Heart left ventricle (tissue), 16 donors: ENCODE measurements at regions not wholly inside any gene's neighbourhood (a gene's known extent, or its start where the extent isn't known, plus 50 kb on each side); places are given as distances from the start of the nearest gene placed in this dataset.

Source experiments
- ATAC-seq, 4 donors: fragments of 200-7000 bp; cut with Tn5 transposase; one replicate each; pipeline ENCODE4 v1.9.1; 2020 to 2022; ENCODE audit warnings: moderate library complexity in 4 of 4, mild to moderate bottlenecking in 3 of 4, moderate number of reproducible peaks in 1 of 4
- DNase-seq, 5 donors: peaks; one replicate each; pipeline ENCODE4 v3.0.0-alpha.2; 2020
- H3K27ac ChIP-seq, 12 donors: fragments of 200-600 bp; sonication (generic) in 4 of 12; one replicate each; pipeline versions ENCODE4 v1.5.0 to v1.8.0; 2016 to 2022; ENCODE audit warnings: mild to moderate bottlenecking in 2 of 12
- H3K27me3 ChIP-seq, 9 donors: fragments of 200-600 bp; sonication (generic) in 2 of 9; one replicate each; pipeline versions ENCODE4 v1.5.1 to v1.8.0; 2016 to 2022; ENCODE audit warnings: mild to moderate bottlenecking in 3 of 9
- H3K36me3 ChIP-seq, 9 donors: fragments of 200-600 bp; sonication (generic) in 2 of 9; one replicate each; pipeline versions ENCODE4 v1.5.0 to v1.8.0; 2018 to 2022; ENCODE audit warnings: mild to moderate bottlenecking in 2 of 9
- H3K4me1 ChIP-seq, 12 donors: fragments of 200-600 bp; sonication (generic) in 4 of 12; one replicate each; pipeline versions ENCODE4 v1.5.0 to v1.8.0; 2016 to 2022; ENCODE audit warnings: mild to moderate bottlenecking in 3 of 12
- H3K4me3 ChIP-seq, 12 donors: fragments of 200-600 bp; sonication (generic) in 4 of 12; one replicate each; pipeline versions ENCODE4 v1.5.0 to v1.8.0; 2017 to 2022; ENCODE audit warnings: mild to moderate bottlenecking in 9 of 12, moderate library complexity in 4 of 12
- H3K9me3 ChIP-seq, 12 donors: fragments of 200-600 bp; sonication (generic) in 4 of 12; one replicate each; pipeline versions ENCODE4 v1.5.0 to v1.8.0; 2016 to 2022; ENCODE audit warnings: mild to moderate bottlenecking in 1 of 12
- POLR2A ChIP-seq, 2 donors: fragments of 450-650 bp; IDR thresholded peaks; one replicate each; pipeline ENCODE4 v1.6.1; 2017; ENCODE audit warnings: antibody characterized with exemption in 2 of 2, mild to moderate bottlenecking in 2 of 2, moderate library complexity in 2 of 2
- WGBS, 4 donors: extraction: QIAGEN DNeasy Blood & Tissue Kit in 2 of 4; methylation state at CpG; one replicate each; pipeline versions ENCODE4 v1.1.5 to v1.1.7; 2013 to 2018; 5-methylcytosine and 5-hydroxymethylcytosine counted together
- intact Hi-C, 10 donors: fragments of 100-400 bp; cut with DNase I; formaldehyde crosslinking; loops; one replicate each; pipeline versions ENCODE4 v1.11.1 to v1.14.2; 2022
- TF ChIP-seq, protein P1 (sequence below), 12 donors: fragments of 200-600 bp; sonication (generic) in 4 of 12; IDR thresholded peaks; one replicate each; pipeline versions ENCODE4 v1.5.0 to v1.8.0; 2018 to 2022; ENCODE audit warnings: antibody characterized with exemption in 12 of 12, mild to moderate bottlenecking in 5 of 12
- donor health status: ischemic (EF 13 %, LVEDD 7.1; RV severe dilation, severe dysfunction).
- donor health status: healthy with polysubstance abuse.
- donor health status: DM: no; HTN: yes; CAD: no.
- donor health status: DM: no; HTN: no; CAD: no.
- donor health status: ischemic (EF 25% LVEDD 6.9; RV normal size, moderate dysfunction).
- donor health status: ischemic (EF 25% LVEDD 5.7; RV mildly dilated, moderate dysfunction).
- donor health status: healthy.
- donor health status: DM: yes; HTN: yes; CAD: no.
- donor health status: ischemic (EF 35%, LVEDD 5.7; RV mildly dilated, moderate dysfunction).
- donor health status: nonischemic (EF 11% LVEDD 7.7; RV severe dilation, severe dysfunction).
- donor health status: DM: yes; HTN: yes; CAD: no.
- donor health status: PGD.
- donor health status: ischemic (EF 29% LVEDD 5.4; RV normal size, mild dysfunction).
- donor health status: nonischemic (EF 23%, LVEDD 6.1; RV moderate dilation, normal function).

GRCh38 chr3:16658004-16658924 lies 53.0 kb upstream of the DAZL start:
- DNase-seq (peak in 1 of 5 donors; percentile 29), ATAC-seq (peak in 2 of 4 donors; percentile 41 to 59)
- WGBS, 4 donors = 34 to 51% (median 47%) methylated on average over 8 of the region's 8 CpGs
- Histone ChIP-seq H3K27me3 (no peaks in the 10 kb centered on the region), H3K27ac (no peak overlapping the region), H3K4me3 (no peak overlapping the region), H3K36me3 (no peaks in the 10 kb centered on the region), H3K4me1 (peaks cover 0 to 7% (median 0%) of the 10 kb centered on the region in 12 donors), H3K9me3 (peaks cover 0 to 11% (median 0%) of the 10 kb centered on the region in 12 donors)
- TF ChIP-seq, protein P1, sequence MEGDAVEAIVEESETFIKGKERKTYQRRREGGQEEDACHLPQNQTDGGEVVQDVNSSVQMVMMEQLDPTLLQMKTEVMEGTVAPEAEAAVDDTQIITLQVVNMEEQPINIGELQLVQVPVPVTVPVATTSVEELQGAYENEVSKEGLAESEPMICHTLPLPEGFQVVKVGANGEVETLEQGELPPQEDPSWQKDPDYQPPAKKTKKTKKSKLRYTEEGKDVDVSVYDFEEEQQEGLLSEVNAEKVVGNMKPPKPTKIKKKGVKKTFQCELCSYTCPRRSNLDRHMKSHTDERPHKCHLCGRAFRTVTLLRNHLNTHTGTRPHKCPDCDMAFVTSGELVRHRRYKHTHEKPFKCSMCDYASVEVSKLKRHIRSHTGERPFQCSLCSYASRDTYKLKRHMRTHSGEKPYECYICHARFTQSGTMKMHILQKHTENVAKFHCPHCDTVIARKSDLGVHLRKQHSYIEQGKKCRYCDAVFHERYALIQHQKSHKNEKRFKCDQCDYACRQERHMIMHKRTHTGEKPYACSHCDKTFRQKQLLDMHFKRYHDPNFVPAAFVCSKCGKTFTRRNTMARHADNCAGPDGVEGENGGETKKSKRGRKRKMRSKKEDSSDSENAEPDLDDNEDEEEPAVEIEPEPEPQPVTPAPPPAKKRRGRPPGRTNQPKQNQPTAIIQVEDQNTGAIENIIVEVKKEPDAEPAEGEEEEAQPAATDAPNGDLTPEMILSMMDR (IDR thresholded peaks at IDR 0.05) = peak in 6 of 12 donors; percentile 17 to 42 (median 30)
- TF ChIP-seq POLR2A (IDR thresholded peaks at IDR 0.05) = no peak
- intact Hi-C loops = loop anchor here in 1 of 10 donors (5.0 kb wide), 1 partner anchor 374 kb away; no protein-coding TSS in a partner anchor

DNA sequence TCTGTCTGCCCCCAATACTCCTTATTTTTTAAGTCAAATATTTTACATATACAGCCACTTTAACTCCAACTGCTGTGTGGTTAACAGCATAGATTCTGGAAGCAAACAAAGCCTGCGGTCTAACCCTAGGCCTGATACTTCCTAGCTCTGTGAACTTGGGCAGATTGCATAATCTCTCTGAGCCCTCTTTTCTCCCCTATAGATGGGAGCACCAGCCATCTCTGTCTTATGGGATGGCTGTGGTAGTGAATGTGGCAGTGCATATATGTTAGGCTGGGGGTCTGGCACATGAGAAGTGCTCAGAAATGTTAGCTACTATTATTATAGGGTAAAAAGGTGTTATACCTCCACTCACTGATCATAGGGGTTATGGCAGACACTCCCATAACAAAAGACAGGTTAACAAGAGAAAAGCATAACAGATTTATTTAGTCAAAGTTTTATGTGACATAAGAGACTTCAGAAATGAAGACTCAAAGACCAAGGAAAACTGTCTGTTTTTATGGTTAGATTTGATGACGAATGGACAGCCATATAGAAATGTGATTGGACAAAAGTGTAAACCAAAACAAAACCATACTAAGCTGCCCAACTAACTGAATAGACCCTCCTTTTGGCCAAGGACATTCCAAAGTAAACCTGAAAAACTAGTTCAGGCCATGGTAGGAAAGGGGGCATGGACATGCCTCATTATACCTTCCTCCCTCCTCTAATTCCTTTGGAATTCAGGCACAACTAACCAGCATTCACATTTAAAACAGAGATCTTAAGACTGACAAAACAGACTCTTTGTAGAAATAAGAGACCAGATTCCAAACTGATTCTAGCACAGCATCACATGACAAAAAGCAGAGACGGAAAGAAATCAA lies 53.9 kb upstream of the DAZL start:
- no peak for ATAC-seq
- Histone ChIP-seq H3K9me3 (peaks cover 0 to 11% (median 0%) of the 10 kb centered on the region in 12 donors), H3K36me3 (no peaks in the 10 kb centered on the region), H3K27me3 (no peaks in the 10 kb centered on the region), H3K4me3 (no peak overlapping the region), H3K27ac (no peak overlapping the region), H3K4me1 (peaks cover 0 to 7% (median 0%) of the 10 kb centered on the region in 12 donors)
- intact Hi-C loops = loop anchor here in 1 of 10 donors (5.0 kb wide), 1 partner anchor 373 kb away; no protein-coding TSS in a partner anchor
- TF ChIP-seq POLR2A (IDR thresholded peaks at IDR 0.05) = no peak
- TF ChIP-seq, protein P1 (IDR thresholded peaks at IDR 0.05) = no peak
- DNase-seq = no peak
- 85 to 97% (median 91%) methylated on average over 3 of the region's 3 CpGs for WGBS, 4 donors

GRCh38 chr3:16663854-16664712 lies 58.9 kb upstream of the DAZL start:
- intact Hi-C loops = no loop called here
- ATAC-seq (no peak), DNase-seq (no peak)
- H3K9me3 ChIP-seq = peaks cover 0 to 11% (median 0%) of the 10 kb centered on the region in 12 donors
- WGBS, 4 donors = 73 to 84% (median 78%) methylated on average over 8 of the region's 8 CpGs
- H3K36me3 ChIP-seq = no peaks in the 10 kb centered on the region
- no peak overlapping the region for H3K4me3 ChIP-seq
- no peak for TF ChIP-seq POLR2A (IDR thresholded peaks at IDR 0.05)
- TF ChIP-seq, protein P1 (IDR thresholded peaks at IDR 0.05) = no peak
- peaks cover 0 to 4% (median 0%) of the 10 kb centered on the region in 12 donors for H3K4me1 ChIP-seq
- H3K27me3 ChIP-seq = no peaks in the 10 kb centered on the region
- no peak overlapping the region for H3K27ac ChIP-seq
